ENCODE measurements at regions not wholly inside any gene's neighbourhood (a gene's known extent, or its start where the extent isn't known, plus 50 kb on each side); places are given as distances from the start of the nearest gene placed in this dataset.

DNA sequence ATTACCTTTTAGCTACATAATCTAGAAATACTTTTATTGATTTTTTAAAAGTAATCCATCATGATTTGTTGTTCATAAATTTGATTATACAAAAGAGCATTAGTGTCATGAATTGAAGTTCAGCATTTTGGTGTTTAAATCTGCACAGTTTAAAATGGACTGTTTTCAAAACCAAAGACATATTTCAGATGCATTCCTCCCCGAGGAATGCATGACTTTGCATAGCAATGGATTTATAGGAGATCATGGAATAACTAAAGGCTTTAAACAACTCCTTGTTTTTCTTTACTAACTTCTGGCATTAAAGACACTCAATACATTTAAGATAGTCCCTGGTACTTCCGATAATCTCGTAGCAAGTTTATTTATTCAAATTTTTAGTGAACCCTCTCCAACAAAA is 863.1 kb upstream of the TMPRSS15 start:
- TF ChIP-seq, protein P1, sequence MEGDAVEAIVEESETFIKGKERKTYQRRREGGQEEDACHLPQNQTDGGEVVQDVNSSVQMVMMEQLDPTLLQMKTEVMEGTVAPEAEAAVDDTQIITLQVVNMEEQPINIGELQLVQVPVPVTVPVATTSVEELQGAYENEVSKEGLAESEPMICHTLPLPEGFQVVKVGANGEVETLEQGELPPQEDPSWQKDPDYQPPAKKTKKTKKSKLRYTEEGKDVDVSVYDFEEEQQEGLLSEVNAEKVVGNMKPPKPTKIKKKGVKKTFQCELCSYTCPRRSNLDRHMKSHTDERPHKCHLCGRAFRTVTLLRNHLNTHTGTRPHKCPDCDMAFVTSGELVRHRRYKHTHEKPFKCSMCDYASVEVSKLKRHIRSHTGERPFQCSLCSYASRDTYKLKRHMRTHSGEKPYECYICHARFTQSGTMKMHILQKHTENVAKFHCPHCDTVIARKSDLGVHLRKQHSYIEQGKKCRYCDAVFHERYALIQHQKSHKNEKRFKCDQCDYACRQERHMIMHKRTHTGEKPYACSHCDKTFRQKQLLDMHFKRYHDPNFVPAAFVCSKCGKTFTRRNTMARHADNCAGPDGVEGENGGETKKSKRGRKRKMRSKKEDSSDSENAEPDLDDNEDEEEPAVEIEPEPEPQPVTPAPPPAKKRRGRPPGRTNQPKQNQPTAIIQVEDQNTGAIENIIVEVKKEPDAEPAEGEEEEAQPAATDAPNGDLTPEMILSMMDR (IDR thresholded peaks at IDR 0.05): no peak
- TF ChIP-seq POLR2A (IDR thresholded peaks at IDR 0.05): no peak
